HCT116 (cell line): ENCODE measurements at regions not wholly inside any gene's neighbourhood (a gene's known extent, or its start where the extent isn't known, plus 50 kb on each side); places are given as distances from the start of the nearest gene placed in this dataset.

Source experiments
- ATF3 ChIP-seq: IDR thresholded peaks from 2 replicates; pipeline ENCODE4 v1.6.1; 2012
- CTCF ChIP-seq, 3 experiments: fragments of 200-600 bp in 1 of 3; sonication (generic) in 1 of 3; IDR thresholded peaks in 2 of 3; conservative IDR thresholded peaks in 1 of 3; 2 replicates each; pipeline ENCODE4 v1.5.1; 2012 to 2017; ENCODE audit warnings: low read depth in 2 of 3, low read length in 2 of 3, antibody characterized with exemption in 1 of 3, borderline replicate concordance in 1 of 3, control low read depth in 1 of 3, mild to moderate bottlenecking in 1 of 3, mixed read lengths in 1 of 3, mixed run types in 1 of 3, moderate library complexity in 1 of 3; ENCODE audit not compliant: insufficient read depth in 1 of 3
- EZH2 ChIP-seq: fragments of 200-600 bp; sonication (generic); IDR thresholded peaks from 2 replicates; pipeline ENCODE4 v1.6.1; 2017; ENCODE audit warnings: antibody characterized with exemption, mixed run types
- EZH2phosphoT487 ChIP-seq: fragments of 200-600 bp; IDR thresholded peaks from 2 replicates; pipeline ENCODE4 v1.6.1; 2018; ENCODE audit warnings: antibody characterized with exemption, borderline replicate concordance
- POLR2A ChIP-seq: IDR thresholded peaks from 2 replicates; pipeline ENCODE4 v1.7.0; 2011; ENCODE audit warnings: borderline replicate concordance; ENCODE audit not compliant: insufficient read depth, insufficient read length; ENCODE audit errors: extremely low read depth
- POLR2AphosphoS5 ChIP-seq: IDR thresholded peaks from 2 replicates; pipeline ENCODE4 v1.6.1; 2011; ENCODE audit warnings: mild to moderate bottlenecking, low read depth, low read length, moderate library complexity
- RAD21 ChIP-seq: IDR thresholded peaks from 2 replicates; pipeline ENCODE4 v1.6.1; 2012; ENCODE audit warnings: low read depth, mild to moderate bottlenecking
- REST ChIP-seq: IDR thresholded peaks from 2 replicates; pipeline ENCODE4 v1.6.1; 2012; ENCODE audit warnings: low read depth
- SP1 ChIP-seq: IDR thresholded peaks from 2 replicates; pipeline ENCODE4 v1.6.1; 2012; ENCODE audit warnings: low read depth
- SRF ChIP-seq: IDR thresholded peaks from 2 replicates; pipeline ENCODE4 v1.6.1; 2012; ENCODE audit warnings: low read depth

GRCh38 chr3:34793057-34793456 is 846.3 kb upstream of the ARPP21 start:
- TF ChIP-seq CTCF (IDR thresholded peaks at IDR 0.05 in 2 of 3, conservative IDR thresholded peaks at IDR 0.05 in 1 of 3; ENCODE audit: borderline replicate concordance in 1 of 3, insufficient read depth in 1 of 3, low read depth in 2 of 3, low read length in 2 of 3) (no peak), EZH2 (no peak), POLR2A (no peak), SP1 (no peak), POLR2AphosphoS5 (no peak), ATF3 (no peak), EZH2phosphoT487 (no peak), SRF (no peak), RAD21 (no peak), REST (no peak)
